ENCODE measurements at regions not wholly inside any gene's neighbourhood (a gene's known extent, or its start where the extent isn't known, plus 50 kb on each side); places are given as distances from the start of the nearest gene placed in this dataset.
A peak's percentile ranks its signal among the peaks of the same experiment; 100 is the strongest.

DNA sequence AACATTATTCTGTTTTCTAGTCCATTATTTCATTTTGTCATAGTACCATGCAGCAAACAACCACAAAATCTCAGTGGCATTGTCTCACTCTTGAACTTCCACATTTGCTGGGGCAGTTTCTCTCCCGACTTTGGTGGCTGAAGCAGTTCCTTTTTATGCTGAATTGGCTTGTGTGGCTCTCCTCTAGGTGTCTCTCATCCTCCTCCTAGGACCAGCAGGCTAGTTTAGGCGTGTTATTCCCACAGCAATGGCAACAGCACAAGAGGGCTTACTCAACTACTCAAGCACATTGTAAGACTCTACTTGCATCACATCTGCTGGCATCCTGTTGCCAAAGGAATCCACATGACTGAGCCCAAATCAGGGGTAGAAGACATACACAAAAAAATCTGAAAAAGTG is 201.8 kb upstream of the KCNH8 start:
- TF ChIP-seq CTCF (IDR thresholded peaks at IDR 0.05) (peak; percentile 15; the same call in 1 of the 2 replicates), ZFX (IDR thresholded peaks at IDR 0.05; ENCODE audit: borderline replicate concordance) (no peak)
